NCI-H2107 treated with DMSO at 0.1 percent for 48 hours (cell line): ENCODE measurements at regions not wholly inside any gene's neighbourhood (a gene's known extent, or its start where the extent isn't known, plus 50 kb on each side); places are given as distances from the start of the nearest gene placed in this dataset.

ENCODE experiments used
- DNase-seq: peaks from one replicate; lab custom pipeline; 2025; ENCODE audit not compliant: unreplicated experiment; lab: John Stamatoyannopoulos, UW

DNA sequence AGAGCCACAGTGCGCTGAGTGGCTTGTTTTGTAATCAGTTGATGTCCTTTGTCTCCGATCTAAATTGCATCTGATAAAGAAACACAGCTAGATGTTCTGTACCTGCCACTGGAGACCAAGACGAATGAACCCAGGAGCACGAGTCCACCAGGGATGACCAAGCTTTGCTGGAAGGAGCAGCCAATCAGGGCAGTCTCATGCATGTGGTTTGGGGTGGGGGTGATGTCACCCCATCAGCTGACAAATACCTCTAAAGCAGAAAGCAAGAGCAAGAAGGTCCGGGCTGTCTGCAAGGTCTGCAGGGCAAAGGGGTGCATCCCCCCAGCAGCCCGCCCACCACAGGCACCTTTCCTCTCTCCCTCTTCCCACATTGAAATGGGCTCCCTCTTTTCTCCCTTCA lies 653.8 kb downstream of the AJAP1 start:
- no peak for DNase-seq

DNA sequence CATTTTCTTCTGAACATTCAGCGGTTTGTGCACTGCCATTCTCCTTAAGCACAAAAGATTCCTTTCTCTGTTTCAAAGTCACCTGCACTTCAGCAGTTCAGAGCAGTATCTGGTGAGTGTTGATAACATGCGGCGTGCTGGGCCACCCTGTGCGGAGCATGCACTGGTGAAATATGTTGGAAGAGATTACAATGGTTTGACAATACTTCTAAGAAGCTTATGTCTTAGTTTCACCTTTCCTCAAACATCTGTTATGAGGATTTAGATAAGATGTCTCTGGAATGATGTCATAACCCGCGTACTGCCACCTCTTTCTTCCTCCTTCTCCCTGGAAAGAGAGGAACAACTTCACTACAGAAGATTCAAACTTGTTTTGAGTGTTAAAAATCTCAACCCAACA lies 650.3 kb downstream of the AJAP1 start:
- no peak for DNase-seq

DNA sequence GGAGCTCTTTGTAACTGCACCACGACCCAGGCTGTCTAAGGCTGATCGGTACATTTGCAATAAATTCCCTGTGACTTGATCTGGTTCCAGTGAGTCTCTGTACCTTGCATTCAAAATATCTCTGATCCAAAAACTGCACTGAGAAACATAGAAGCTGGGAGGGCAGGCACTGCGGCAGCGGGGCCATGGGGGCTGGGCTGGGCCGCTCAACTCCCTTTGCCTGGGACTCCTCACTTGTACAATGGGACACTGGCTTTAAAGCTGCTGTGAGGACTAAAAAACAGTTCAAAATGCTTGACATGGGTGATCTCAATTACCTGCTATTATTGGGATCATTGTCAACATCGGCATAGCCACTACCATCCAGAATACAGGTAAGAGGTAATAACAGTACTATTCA lies 644.0 kb downstream of the AJAP1 start:
- no peak for DNase-seq

DNA sequence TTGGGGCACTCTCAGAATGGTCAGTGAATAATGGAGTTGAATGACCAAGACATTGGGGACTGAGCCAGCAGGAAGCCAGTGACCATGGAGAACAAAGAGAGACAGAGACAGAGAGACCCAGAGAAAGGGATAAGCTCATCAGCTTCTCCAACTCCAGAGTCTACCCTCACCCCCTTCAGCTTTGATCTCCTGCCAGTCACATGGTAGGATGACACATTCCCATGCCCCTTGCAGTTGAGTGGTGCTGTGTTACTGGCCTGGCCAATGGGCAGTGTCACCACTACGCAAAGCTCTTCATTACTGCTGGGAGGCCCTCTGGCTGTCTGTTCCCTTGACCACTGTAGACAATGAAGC lies 643.5 kb downstream of the AJAP1 start:
- no peak for DNase-seq

DNA sequence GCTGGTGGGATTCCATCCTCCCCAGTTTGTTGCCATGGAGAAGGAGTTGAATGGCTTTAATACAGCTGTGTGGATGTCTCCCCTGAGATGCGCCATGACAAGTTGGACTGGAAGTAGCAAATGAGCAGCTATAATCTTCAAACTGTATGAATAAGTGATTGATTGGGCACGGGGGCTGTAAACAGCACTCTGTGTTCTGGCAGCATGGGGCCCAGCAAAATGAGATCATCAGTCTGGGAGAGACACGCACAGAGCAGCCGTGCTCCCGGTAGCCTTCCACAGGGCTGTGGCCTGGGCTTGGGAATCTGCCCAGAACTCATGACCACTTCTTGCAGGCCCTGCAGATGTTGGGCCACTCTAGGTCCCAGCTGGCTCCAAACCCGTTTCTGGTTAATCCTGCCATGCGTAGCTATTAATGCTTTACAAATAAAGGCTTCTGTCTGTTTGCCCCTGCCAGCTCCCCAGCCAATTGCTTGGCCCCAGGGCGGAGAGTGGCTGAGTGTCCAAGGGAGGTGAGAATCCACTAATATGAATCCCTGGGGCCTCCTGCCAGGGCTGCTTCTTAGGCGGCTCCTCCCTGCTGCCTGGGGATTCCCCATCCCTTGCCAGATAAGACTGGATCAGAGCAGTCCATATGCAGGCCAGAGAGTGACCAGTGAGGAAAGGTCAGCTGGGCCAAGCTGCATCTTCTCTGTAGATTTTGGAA lies 642.9 kb downstream of the AJAP1 start:
- DNase-seq, result no peak

DNA sequence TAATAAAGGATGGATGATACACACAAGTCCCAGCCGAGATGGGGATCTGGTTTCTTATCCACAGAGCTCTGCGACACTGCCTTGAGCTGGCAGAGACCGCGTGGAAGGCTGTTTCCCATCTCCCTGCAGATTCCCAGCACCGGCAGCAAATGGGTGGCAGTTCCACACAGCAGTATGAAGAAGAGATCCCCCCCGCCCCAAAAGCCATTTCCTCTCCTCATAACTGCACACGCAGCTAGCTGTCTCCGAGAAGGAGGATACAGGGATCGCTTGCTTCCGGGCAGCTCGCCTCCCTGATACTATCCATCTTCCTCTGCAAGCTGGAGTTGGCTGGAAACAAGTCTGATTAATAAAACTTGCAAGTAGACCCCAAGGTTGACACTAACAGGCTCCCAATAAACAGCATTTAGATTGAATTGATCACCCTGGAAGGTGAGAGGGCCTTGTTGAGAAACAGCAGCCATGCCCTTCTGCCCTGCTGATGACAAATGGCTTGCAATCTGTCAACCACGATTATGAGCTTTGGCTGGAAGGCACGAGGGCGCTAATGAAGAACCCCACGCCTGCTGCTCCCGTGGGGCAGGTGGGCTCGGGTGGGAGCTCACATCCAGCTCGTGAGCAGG lies 642.3 kb downstream of the AJAP1 start:
- DNase-seq, result no peak

DNA sequence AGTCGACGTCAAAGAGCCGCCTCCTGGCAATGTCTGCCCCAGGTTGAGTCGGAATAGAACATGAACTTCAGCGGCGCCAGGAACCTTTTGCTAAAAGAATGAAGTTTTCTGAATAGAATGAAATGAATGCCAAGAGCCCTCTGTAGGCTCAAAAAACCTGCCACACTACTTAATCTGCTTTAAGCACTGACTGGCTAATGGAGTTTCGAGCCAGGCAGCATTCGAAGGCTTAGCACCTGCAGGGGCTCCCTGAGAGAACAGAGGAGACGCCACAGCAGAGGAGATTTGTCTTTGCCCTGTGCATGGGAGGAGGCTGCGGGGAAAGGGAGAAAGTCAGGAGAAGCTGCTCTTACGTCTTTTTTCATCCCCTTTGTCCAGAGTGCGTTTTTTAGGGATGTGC lies 641.7 kb downstream of the AJAP1 start:
- DNase-seq, result no peak

DNA sequence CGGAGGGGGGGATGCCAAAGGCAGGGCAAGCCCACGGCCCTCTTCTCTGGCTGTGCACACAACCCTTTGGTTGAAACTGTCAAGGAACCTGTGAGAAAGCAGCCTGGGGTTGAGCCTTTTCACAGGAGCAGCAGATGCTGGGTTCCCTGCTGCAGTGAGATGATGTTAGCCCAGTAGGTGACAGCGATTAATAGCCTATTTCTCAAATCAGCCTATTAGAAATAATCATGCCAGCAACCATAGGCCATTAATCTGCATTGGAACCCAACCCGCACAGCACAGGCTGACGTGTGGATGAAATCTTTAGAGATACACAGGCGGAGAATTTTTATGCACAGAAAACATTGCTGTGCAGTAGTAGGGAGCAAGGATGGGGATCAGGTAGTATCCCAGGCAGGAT lies 637.5 kb downstream of the AJAP1 start:
- no peak for DNase-seq

DNA sequence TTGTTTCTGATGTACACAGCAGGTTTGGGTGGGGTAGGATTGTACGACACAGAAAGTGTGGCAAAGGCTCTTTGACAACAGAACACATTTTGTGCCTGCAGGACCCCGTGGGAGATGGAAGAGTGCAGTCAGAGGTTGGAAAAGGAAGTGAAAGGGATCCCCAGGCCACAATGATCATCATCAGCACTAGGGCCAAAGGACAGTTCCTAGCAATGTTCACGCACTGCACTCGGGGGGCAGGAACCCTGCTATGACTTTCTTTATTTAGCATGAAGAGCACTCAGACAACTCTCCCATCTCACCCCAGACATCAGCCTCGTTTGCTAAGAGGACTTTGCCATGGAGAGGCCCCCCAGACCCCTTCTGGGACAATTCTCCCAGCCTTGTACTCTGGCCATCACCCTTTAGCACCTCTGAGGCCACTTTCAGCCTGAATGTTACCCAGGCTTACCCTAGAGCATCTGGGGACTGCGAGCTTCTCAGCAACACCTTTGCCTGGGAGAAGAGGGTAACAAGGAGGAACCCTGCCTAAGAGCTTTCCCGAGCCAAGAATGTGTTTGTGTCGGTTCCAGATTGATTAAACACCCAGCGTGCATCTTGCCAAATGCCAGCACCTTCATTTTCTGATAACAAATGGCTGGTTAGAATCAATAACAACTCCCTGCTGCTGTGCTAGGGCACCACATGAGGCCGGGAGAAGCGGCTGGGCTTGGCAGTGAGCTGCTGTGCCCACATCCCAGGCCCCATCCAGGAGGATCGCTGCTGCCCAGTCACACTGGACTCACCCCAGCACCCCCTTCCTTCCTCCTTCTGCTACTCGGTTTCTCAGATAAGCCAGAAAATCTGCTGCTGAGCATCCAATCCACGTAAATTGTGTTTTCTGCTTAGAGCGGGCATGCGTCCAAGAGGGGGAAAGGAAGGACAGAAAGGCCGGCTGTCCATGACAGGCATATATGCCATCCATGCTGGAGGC lies 633.1 kb downstream of the AJAP1 start:
- no peak for DNase-seq

DNA sequence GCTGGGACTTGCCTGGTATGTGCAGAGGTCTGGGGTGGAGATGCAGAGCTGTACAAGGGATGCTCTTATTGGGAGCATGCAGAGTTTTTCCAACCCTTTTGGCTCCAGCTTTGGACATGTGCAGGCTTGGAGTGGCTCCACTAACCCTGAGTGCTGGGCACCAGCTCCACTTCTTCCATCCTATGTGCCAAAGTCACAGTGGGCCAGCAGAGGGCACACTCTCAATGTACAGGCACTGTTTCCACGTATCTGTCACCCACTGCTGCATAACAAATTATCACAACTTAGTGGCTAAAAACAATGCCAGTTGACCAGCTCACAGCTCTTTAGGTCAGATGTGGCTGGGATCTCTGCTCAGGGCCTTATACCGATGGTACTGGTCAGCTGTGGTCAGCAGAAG lies 631.8 kb downstream of the AJAP1 start:
- no peak for DNase-seq

DNA sequence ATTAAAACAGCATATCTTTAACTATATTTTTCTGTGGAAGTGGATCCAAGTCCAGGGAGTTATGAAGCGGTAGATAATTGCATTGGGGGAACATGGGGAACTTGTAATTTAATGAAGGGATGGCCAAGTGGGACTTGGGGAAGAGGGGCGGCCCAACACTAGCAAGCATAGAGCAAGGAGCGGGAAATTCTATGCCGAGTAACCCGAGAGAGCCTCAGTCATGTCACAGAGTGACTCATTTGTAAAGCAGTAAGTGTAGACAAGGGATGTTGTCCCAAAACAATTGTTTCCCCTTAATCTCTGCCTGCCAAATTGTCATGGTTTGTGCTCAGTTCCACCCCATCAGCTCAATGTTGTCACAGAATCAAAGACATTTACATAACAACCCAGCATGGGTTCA lies 620.1 kb downstream of the AJAP1 start:
- DNase-seq, result no peak

DNA sequence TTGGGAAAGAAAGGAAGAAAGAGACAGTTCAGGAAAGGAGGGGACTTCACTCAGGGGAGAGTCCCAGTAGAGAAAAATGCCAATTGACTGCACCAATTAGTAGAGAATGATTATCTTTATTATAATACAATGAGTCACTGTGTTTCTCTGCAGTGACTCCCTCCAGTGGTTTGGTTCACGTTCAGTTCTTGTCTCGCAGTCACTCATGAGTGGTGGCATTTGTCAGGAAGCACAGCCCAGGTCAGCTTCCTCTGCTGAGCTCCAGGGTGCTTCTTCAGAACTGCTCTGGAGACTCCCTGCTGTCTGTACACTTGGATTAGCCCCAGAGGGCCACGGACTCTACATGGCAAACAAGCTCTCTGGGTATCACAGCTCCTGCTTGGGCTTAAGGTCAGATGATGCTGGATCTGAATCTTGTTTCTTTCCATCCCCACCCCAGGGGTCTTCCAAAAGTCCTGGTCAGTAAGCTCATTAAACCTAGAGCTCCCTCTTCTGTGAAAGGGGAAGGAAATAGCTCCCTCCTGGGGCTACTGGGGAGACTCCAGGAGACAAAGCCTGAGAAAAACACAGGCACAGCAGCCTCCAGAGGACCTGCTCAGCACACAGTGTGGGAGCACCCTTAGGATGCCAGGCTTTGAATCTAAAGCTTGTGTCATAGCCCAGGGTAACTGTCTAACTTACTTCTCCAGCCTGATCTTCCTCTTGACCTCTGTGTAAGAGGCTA lies 619.0 kb downstream of the AJAP1 start:
- DNase-seq, result no peak

DNA sequence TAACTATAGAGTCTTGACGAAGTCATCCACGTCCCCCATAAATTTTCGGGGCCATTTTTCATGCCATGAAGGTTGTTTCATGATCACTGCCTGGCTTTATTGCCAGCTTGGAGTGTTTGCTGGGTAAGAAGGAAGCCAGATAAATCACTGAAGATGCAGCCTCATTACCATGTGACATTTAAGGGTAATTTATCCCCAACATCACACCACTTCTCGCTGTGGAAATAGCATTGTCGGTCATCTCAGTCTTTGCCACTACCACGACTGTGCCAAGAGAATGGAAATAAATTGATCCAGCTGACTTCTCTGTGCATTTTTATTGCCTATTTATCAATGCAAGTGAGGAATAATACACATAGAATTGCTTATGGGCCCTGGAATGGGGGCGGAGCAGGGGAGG lies 617.9 kb downstream of the AJAP1 start:
- DNase-seq, result no peak

DNA sequence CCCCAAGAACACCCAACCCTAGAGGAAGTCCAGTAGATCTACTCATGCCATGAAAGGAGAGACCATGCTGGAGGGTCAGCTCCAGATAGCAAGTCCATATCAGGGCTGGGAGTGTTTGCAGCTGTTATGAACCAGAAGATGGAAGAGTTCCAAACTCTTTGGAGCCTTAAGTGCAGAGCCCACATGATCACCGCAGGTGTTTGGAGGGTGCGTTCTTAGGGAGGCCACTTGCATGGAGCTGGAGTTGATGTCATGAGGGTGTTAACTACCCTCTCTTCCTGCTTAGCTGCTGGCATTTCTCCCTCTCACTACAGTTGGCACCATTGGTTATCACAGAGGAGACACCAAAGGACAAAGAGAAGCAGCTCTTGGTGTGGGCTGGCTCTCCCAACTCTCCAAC lies 616.9 kb downstream of the AJAP1 start:
- DNase-seq, result no peak

DNA sequence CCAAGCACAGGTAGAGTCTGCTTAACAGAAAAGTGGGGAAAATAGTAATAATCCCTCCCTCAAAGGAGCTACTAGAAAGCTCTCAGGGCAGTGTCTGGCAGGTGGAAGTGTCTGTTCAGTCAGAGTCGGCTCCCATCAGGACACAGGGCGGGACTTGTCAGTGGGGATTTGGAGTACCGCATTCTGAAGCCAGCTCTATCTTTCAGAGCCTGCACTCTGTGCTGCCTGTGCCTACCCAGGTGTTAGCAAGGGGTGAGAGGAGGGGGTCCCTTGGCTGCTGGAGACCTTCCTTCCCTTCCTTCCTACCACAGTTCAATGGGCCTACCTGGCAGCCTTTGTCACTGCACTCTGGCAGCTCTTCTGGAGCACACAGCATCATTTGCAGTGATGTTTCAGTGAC lies 615.5 kb downstream of the AJAP1 start:
- DNase-seq, result no peak

DNA sequence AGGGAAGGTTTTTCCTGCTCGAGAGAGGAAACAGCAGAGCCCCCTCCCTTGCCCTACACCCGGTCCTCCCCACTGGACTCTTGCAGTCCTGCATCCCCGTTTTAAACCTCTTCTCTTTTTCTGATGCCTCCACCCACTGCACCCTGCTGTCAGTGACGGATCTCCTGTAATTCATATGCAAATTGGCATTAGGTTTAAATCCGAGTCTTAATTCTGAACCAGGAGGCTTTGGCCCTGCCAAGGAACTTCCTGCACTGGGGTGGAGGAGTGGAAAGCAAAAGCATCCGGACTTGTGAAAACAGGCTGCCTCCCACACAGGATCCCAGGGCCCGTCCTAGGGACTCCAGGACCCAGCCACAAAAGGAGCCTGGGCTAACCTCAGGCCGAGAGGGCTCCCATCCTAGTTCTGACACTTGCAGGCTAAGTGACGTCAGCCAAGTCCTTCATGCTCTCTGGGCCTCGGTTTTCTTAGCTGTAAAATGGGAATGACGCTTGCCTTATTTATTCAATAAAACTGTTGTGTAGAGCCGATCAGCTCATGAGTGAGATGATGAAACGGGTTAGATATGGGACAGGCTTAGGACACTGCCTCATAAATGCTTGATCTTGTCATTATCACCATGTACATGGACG lies 613.3 kb downstream of the AJAP1 start:
- no peak for DNase-seq

DNA sequence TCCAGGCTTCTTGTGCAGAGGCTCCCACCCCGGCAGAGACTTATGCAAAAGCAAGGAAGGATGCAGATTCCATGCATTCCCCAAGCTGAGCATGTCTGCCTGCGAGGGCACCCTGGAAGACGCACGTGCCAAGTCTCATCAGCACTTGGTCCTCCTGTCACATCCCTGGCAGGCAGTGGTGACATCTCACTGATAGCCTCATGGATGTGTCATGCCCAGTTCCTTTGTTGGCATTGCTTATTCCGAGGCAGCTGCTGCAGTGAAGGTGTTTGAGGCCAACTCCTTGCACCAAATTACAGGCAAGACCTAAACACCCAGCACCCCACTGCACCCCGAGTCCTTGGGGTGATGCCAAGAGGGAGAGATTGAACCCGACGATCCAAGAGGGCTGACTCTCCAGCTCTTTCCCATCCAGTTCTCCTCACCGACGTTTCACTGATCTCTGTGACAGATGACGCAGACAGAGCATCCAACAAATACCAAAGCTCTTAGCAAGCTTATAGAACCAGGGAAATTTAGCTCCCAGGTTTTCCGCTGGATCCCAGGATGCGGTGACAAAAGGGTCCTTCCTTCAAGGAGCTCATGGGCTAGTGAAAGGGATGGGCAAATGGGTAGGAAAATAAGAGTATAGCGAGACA lies 611.1 kb downstream of the AJAP1 start:
- no peak for DNase-seq

DNA sequence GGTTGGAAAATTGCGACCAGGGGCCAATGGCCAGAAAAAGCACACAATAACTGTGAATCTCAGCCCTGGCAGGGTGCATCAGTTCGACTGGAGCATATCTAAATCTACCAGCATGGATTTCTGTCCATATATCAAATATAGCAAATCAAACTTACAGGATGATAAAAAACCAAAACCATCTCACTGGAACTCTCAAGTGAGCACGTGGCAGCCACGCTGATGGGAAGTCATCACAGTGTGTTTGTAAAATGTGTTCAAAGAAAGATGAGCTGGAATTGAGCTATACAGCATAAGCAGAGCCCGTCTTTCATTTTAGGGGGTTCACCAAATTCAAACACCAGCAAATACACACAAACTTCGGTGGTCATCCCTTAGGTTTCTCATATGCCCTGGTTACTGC lies 610.1 kb downstream of the AJAP1 start:
- no peak for DNase-seq

DNA sequence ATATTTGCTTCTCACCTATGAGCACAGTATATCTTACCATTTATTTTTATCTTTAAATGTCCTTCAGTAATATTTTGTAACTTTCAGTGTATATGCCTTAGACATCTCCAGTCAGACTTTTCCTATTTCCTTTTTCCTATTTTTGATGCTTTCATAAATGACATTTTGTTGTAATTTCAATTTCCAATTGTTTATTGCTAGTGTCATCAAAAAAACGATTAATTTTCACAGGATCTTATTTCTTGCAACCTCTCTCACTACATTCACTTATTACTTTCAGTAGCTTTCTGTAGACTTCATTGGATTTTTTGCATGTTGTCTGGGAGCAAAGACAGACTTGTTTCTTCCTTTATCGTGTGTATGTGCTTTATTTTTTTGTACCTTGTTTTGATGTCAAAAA lies 602.4 kb downstream of the AJAP1 start:
- no peak for DNase-seq

DNA sequence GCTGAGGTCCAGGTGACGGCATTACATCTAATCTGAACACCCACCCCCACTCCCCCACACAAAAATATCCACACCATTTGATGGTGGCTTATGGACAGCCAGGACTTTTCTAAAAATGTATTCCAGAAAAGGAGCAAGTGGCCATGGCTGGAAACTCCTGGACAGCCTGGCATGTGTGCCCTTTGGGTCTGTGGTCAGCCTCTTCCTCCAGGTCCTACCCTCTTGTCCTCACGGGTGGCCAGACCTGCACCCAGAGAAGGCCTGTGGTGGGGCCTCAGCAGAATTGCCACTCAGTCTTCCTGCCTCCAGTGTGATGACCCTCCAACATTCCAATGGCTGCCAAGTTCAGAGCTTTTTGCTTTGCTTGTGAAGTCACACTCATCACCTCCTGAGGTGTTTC lies 600.6 kb downstream of the AJAP1 start:
- no peak for DNase-seq
